ENCODE measurements at regions not wholly inside any gene's neighbourhood (a gene's known extent, or its start where the extent isn't known, plus 50 kb on each side); places are given as distances from the start of the nearest gene placed in this dataset.
A peak's percentile ranks its signal among the peaks of the same experiment; 100 is the strongest.

- Histone ChIP-seq H3K9me3 (no peaks in the 10 kb centered on the region), H3K27ac (no peak overlapping the region), H3K4me1 (no peaks in the 10 kb centered on the region), H3K4me3 (no peak overlapping the region), H3K36me3 (no peaks in the 10 kb centered on the region), H3K27me3 (peaks cover 0 to 43% (median 0%) of the 10 kb centered on the region in 9 donors)
- no peak for TF ChIP-seq POLR2A (IDR thresholded peaks at IDR 0.05)
- no peak for TF ChIP-seq CTCF (IDR thresholded peaks at IDR 0.05)
- DNase-seq (no peak), ATAC-seq (no peak)
- intact Hi-C loops (cut with DNase I) = loop anchor here in 1 of 10 donors (10.0 kb wide), 1 partner anchor 192 kb away; no protein-coding TSS in a partner anchor
- WGBS, 4 donors = 74 to 85% (median 80%) methylated on average over 5 to 7 of the region's 7 CpGs
Measured at GRCh38 chr22:48336339-48337060, 1491.2 kb downstream of the BRD1 start.

- no peak overlapping the region for H3K27ac ChIP-seq
- intact Hi-C loops (cut with DNase I) = loop anchor here in 1 of 10 donors (10.0 kb wide), 1 partner anchor 191 kb away; no protein-coding TSS in a partner anchor
- no peak for ATAC-seq
- H3K27me3 ChIP-seq = peaks cover 0 to 43% (median 0%) of the 10 kb centered on the region in 9 donors
- no peaks in the 10 kb centered on the region for H3K4me1 ChIP-seq
- DNase-seq = no peak
- H3K36me3 ChIP-seq = no peaks in the 10 kb centered on the region
- no peak overlapping the region for H3K4me3 ChIP-seq
- no peaks in the 10 kb centered on the region for H3K9me3 ChIP-seq
- TF ChIP-seq CTCF (IDR thresholded peaks at IDR 0.05) = no peak
- no peak for TF ChIP-seq POLR2A (IDR thresholded peaks at IDR 0.05)
- 63 to 73% (median 69%) methylated on average over 6 to 8 of the region's 8 CpGs for WGBS, 4 donors
Measured at GRCh38 chr22:48335442-48336139, 1492.1 kb downstream of the BRD1 start.

GRCh38 chr22:48334971-48335370 is 1492.7 kb downstream of the BRD1 start:
- H3K27me3 ChIP-seq = peaks cover 0 to 41% (median 0%) of the 10 kb centered on the region in 9 donors
- H3K4me3 ChIP-seq = no peak overlapping the region
- DNase-seq (peak in 1 of 5 donors; percentile 38), ATAC-seq (no peak)
- no peaks in the 10 kb centered on the region for H3K4me1 ChIP-seq
- TF ChIP-seq CTCF (IDR thresholded peaks at IDR 0.05) = no peak
- TF ChIP-seq POLR2A (IDR thresholded peaks at IDR 0.05) = no peak
- WGBS, 4 donors = 76 to 85% (median 82%) methylated on average over 10 of the region's 10 CpGs
- intact Hi-C loops (cut with DNase I) = loop anchor here in 1 of 10 donors (10.0 kb wide), 1 partner anchor 190 kb away; no protein-coding TSS in a partner anchor
- H3K36me3 ChIP-seq = no peaks in the 10 kb centered on the region
- no peak overlapping the region for H3K27ac ChIP-seq
- H3K9me3 ChIP-seq = peaks cover 0 to 5% (median 0%) of the 10 kb centered on the region in 12 donors

All from heart left ventricle (tissue), 16 donors.